ENCODE measurements at regions not wholly inside any gene's neighbourhood (a gene's known extent, or its start where the extent isn't known, plus 50 kb on each side); places are given as distances from the start of the nearest gene placed in this dataset.

DNA sequence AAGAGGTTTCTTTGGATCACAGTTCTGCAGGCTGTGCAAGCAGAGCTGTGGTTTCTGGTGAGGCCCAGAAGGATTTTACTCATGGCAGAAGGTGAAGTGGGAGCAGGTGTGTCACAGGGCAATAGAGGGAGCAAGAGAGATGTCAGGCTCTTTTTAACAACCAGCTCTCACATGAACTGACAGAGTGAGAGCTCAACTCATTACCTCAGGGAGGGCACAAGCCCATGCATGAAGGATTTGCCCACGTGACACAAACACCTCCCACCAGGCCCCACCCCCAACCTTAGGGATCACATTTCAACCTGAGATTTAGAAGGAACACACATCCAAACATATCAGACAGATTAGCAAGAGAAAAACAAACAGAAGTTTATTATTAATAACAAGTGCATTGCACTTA, 470.4 kb downstream of the GALC start:
- DNase-seq (ENCODE audit: low spot score) = no peak

DNA sequence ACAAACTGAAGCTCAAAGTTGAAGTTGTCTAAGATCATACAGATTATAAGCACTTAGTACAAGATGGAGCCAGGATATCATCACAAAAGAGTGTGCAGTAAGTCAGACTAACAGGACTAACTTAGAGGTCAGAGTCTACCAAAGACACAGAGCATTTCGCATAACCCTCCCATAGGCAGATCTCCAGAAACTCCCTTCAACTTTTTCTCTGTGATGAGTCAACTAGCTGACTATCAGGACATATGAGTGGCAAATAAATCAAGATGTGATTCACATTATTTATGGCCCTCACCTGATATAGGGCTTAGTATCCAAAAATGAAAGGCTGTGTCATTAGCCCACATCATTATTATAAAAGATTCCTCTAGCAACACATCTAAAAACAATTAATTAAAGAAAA, 484.6 kb downstream of the GALC start:
- no peak for DNase-seq (ENCODE audit: low spot score)

DNA sequence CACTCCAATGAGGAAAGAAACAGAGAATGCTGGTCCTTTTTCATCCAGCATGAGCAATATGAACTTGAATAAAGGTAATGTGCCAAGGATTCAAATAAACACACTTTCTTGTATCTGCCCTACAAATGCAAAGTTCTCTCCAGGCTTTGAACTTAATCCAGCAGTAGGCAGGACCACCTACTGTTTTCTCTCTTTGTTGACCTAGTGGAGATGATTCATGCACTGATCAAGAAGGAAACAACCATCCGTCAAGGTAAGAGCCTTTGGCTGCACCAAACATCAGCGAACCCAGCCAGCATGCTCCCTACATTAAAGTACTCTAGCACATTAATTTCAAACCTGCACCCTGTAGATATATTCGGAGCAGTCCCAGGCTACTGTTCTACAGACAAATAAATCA, 489.3 kb downstream of the GALC start:
- DNase-seq (ENCODE audit: low spot score) = no peak

DNA sequence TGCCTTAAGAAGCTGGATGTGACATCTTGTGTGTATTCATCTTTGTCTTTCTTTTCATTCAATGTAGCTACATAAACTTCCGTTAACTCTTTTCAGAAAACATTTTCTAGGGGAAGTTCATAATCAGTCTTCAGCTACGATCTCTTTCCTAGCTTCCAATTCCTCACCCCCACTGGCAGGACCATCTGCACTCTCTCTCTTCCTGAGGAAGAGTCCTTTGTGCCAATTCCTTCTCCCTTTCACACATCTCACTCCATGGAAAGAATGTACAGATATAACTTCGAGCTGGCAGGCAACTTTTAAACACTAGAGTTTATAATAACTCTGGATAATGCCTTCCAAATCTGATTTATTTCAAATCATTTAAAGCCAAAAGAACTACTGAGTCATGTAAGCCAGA, 495.7 kb downstream of the GALC start:
- no peak for DNase-seq (ENCODE audit: low spot score)

DNA sequence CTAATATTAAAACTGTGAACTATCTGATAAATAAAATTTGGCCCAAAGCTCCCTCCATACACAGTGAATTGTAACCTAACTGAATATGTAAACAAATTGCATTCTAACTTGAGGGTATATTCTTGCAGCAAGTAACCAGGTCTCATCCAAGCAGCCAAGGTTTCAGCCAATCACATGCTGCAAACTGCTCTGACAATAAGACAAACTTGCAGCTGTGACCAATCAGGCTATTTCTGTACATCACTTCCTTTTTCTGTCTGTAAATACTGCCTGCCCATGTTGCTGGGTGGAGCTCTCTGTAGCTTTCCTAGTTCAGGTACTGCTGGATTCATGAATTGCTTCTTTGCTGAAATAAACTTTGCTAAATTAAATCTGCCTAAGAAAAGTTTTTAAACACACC, 499.0 kb downstream of the GALC start:
- DNase-seq (ENCODE audit: low spot score) = no peak

DNA sequence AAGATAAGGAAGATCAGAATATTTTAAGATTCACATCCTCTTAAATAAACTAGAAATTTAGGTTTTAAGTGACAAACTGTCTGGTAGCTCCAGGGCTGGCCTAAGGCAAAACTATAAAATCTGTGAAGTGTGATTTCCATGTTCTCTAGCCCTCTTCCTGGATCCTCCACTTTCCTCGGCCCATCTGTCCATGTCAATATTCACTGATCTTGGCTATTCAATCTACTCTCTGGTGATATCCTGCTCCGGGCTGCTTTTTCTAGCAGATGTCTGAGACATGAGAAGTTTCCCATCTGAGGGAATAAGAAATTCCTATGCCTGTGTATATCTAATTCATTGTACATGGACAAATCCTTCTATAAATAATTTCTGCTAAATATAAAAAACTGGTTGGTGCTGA, 500.4 kb downstream of the GALC start:
- DNase-seq (ENCODE audit: low spot score) = no peak

DNA sequence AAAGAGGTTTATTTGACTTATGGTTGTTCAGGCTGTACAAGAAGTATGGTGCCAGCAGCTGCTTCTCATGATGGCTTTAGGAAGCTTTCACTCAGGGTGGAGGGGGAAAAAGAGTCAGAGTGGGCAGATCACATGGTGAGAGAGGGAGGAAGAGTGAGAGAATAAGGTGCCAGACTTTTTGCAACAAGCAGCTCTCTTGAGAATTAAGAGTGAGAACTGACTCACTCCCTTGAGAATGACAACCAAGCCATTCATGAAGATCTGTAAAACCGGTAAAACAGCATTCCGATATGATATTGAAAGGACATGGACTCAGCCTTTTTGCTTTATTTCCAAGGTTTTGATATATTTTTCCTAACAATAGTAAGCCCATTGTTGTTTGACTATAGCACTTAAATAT, 501.2 kb downstream of the GALC start:
- DNase-seq (ENCODE audit: low spot score) = no peak

DNA sequence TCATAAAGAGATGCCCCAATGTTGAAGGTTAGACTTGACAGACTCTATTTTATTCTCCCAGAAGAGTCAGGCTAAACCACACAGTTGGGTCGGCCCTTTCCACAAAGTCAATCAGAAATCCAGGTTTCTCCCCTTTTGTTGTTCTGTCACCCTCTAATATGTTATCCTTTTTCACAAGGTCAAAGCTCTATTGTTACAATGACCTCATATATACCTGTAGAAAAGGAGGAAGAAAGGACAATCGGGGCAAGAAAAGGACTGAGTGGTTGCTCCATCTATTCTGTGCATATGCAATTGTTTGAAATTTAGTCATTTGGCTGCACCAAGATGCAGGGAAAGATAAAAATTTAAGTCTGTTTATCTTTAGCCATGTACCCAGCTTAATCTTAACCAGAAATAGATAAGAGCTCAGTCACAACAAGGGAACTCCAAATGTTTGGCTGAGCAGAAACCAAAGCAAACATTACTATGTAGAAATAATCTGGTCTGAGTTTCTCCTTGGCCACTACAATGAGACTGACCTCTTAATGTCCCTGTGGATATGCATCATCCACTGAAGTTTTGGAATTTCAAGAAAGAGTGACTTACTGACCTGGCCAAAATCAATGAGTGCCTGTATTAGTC, 503.7 kb downstream of the GALC start:
- no peak for DNase-seq (ENCODE audit: low spot score)

DNA sequence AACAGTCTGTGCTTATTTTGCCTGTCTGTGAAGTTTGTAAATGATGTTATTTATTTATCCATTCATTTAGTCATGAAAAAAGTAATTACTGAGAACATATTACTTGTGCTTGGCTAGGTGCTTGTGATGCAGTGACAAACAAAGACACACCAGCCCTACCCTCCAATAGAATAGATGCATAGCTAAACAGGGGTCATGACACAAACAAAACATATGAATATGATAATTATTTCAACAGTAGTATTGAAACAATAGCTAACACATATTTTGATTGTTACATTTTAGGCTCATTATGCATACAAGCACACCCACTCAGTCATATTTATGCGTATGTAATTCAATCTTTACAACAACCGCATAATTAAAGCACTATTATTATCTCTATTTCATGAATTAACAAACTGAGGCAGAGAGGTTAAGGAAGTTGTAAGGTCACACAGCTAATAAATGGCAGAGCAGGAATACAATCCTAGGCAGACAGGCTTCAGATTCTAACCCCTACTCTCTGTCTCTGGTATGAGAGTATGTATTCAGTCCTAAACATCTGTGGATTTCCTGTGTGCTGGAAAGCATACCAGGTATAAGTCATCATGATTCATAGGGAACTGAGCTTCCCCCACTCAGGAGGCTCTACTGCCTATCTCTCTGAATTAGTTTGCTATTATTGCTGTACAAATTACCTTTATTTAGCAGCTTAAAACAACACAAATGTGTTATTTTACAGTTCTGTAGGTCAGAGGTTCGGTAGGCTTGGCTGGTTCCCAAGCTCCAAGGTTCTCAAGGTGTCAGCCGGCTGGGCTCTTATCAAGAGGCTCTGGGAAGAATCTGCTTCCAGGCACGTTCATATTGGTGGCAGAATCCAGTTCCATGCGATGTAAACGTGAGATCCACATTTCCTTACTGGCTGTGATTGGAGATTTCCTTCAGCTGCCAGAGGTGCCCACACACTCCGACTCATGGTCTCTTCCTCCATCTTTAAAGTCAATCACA, 509.4 kb downstream of the GALC start:
- DNase-seq (ENCODE audit: low spot score) = no peak

DNA sequence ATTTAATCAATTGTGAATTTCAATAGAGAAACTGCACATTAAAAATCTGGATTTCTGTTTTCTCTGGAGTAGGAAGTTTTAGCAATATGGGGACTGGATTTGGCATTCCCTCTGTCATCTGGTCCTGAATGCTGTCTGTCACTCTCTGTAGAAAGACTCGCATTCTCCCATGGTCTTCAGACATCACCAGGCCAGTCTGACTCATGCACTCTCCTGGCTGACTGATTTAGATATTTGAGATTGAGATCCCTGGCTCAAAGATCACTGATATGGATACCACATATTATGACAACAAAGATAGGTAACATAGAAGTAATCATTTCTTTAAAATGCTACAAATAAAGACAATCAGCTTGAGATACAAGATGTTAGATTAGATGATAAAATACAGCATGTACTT, 524.5 kb downstream of the GALC start:
- DNase-seq (ENCODE audit: low spot score) = no peak

DNA sequence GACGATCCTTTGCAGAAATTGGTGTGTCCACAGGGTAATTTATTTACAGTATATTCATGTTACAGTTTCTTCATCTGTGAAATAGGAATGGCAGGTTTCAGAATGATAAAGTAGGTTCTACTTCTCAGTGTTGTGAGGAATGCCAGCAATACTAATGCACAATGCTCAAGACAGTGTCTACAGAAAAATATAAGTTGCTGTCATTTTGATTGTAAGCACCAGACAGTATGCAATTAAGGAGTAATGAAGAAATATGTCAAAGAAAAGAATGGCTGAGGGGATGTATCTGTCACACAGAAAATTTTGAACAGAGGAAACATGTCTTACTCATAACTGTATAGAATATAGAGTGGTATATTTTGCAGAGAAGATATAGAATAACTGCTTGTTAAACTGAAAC, 525.4 kb downstream of the GALC start:
- DNase-seq (ENCODE audit: low spot score) = no peak

DNA sequence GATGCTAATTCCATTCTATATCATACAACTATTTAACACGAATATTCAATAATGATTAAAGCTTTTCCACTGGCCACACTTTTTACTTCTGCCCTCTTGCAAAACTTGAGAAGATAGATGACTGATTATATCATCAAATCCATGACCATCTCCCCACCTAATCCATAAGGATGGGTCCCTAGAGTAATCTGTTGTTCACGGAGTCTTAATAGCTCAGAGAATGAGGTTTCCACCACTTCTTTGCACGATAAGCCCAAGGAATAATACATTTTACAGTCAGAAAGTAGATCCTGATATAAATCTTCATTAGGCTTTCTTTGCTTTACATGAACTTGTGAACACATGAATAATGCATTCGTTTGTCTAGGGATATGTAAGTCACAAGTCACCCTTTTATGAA, 527.2 kb downstream of the GALC start:
- no peak for DNase-seq (ENCODE audit: low spot score)

DNA sequence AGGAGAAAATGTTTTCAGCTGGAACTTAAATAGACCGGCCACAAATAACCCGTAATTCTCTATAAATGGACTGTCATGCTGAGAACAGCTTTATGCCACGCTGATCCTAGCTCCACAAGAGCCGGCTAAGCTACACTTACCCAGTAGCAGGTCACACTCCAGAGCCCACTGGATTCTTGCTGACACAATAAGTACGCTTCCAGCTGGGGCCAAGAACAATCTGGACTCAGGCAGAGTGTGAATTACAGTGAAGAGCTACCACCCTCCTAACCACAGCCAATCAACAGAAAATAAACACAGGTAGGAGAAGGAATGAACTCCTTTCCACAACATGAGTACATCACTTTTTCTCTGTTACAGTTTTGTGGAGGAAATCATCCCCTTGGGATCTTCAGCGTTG, 531.3 kb downstream of the GALC start:
- DNase-seq (ENCODE audit: low spot score) = no peak

DNA sequence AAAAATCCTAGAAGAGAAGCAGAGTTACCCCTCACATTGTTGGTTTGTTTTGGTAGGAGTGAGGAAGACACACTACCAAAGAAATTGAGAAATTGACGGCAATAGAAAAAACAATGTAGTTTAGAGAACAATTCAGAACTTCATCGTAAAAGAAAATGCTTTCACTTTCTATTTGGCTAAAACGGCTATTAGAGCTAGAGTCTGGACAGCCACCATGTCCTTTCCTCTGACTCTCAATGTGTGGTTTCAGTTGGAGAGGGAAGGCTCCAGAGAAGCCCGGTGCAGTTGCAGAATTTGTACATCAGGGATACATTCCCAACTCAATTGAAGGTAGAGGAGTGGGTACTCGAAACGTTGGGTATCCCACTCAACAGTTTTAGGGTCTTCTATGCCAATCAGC, 535.3 kb downstream of the GALC start:
- DNase-seq (ENCODE audit: low spot score) = no peak

DNA sequence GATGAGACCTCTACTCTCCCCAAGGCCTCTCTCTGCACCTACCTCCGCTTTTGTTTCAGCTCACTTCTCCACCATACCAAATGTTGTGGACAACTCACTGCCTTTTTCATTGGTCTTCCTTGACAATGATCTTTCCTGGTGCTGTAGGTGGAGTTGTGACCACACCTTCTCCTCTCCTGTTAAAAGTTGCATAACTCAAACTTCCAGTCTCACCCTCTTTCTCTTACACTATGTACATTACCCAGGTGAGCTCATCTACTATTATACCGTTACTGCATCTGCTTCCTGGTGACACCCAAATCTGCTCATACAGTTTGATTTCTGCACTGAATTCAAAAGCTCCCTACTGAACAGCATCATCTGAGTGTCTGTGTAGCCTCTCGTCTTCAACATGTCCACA, 542.8 kb downstream of the GALC start:
- DNase-seq (ENCODE audit: low spot score) = no peak

DNA sequence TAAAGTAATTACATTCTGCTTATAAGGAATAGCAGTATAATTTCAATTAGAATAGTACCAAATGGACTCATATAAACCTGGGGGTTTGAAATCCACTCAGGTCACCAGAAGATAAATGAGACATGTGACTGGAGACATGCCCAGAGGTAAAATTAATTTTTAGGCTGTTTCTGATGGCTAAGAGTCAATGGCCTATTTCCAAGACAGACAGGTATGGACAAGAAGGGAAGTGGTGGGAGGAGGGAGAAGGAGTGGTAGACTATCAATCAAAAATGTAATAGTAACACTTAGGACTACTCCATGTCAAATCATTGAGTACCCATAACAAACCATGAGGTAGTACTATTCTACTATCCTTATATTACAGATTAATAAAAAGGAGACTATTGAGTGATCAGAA, 544.0 kb downstream of the GALC start:
- no peak for DNase-seq (ENCODE audit: low spot score)

DNA sequence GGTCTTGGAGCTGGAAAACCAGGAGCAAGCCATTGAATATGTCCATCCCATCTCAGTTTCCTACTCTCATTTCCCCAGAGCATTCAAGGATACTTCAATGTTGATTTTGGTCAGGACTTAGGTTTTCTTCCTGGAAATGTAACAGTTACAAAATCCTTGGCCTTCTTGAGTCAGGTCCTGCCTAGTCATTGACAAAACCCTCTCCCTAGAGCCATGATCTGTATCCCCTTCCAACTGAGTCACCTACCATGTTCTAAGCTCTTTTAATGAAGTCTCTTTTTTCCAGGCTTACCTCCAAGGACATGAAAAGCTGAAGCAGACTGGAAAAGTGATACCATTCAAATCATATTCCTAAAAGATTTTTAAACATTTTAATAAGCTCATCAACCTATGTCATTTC, 549.2 kb downstream of the GALC start:
- no peak for DNase-seq (ENCODE audit: low spot score)

DNA sequence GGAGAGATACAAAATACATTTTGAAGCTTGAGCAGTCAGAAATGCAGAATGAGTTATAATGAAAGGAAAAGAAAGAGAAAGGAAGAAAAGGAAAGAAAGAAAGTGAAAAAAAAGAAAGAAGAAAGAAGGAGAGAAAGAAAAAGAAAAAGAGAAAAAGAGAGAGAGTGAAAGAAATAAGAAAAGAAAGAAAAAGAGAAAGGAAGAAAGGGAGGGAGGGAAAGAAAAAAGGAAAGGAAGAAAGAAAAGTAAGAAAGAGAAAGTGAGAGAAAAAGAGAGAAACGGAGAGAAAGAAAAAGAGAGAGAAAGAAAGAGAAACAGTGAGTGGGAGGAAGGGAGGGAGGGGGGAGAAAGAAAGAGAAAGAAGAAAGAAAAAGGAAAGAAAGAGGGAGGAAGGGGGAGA, 549.9 kb downstream of the GALC start:
- DNase-seq (ENCODE audit: low spot score) = no peak

DNA sequence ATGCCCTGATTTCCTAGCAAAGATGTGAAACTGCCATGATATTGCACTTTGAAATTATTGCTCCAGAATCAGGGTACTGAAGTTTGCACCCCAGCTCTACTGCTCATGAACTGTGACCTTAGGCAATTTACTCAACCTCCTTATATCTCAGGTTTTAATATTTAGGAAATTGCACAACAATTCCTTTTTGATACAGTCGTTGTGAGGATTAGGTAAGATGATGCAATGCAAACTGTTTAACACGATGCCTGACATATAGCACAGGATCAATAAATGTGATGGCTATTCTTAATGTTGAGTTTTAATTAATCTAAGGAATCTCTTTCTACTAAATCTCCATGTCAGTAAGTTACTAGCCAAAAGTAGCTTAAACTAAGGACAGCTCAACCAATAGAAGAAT, 555.8 kb downstream of the GALC start:
- no peak for DNase-seq (ENCODE audit: low spot score)

DNA sequence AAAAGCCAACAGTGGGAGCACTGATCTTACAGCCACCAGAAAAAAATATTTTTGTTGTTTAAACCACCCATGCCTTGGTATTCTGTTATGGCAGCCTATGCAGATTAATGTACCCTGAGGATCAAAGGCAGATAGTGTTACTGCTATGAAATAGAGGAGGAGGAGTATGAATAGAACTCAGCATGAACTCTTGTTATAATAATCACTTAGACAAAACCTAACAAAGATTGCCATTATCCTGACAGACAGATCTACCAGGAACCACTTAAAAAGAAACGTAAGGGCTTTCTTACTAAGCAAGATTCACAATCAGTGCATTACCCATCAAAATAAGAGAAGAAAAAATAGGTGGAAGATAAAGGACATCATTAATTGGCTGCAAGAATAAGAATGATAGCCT, 558.3 kb downstream of the GALC start:
- DNase-seq (ENCODE audit: low spot score) = no peak

DNA sequence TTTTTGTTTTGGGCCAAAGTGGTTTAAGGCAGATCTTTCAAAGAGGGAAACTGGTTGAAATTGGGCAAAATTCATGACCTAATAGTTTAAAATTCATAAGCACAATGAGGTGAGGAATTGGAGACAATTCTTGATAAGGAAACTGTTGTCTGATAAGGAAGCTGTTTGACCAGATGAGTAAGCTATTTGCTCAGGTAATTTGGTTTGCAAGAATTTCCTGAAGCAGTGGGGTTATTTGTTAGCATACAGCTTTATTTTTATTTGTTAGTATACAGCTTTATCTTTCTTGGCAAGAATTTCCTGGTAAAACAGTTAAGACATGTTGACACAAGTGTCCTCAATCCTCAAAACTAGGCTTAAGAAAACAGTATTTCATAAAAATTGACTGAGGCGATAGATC, 559.0 kb downstream of the GALC start:
- DNase-seq (ENCODE audit: low spot score) = no peak

DNA sequence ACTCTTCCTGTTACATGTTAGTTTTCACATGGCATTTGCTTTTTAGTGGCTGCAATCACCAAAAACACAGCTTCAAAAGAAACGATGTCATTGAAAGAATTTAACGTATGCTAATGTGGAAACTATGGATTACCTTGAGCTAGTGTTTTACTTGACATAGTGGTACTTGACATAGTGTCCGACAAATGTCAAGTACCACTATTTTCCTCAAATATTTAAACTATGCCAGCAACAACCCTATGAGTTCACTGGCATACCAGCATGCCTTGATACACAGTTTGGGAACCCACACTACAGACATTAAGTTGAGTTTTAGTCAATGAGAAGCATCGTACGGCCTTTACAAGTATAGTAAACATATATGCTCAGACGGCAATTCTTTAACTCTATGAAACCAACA, 560.3 kb downstream of the GALC start:
- no peak for DNase-seq (ENCODE audit: low spot score)

DNA sequence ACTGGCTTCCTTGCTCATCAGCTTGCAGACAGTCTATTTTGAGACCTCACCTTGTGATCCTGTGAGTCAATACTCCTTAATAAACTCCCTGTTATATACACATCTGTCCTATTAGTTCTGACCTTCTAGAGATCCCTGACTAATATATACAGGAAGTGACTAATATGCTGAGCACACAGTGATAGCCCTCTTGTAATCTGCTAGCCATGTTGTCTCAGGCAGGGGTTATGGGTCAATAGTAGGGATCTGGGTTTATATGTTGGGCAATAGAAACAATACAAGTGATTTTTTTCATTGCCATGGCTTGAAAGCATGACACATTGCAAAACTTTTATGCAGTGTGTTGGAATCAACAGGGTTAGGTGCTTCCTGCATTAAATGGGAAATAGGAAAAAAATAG, 562.2 kb downstream of the GALC start:
- DNase-seq (ENCODE audit: low spot score) = no peak

DNA sequence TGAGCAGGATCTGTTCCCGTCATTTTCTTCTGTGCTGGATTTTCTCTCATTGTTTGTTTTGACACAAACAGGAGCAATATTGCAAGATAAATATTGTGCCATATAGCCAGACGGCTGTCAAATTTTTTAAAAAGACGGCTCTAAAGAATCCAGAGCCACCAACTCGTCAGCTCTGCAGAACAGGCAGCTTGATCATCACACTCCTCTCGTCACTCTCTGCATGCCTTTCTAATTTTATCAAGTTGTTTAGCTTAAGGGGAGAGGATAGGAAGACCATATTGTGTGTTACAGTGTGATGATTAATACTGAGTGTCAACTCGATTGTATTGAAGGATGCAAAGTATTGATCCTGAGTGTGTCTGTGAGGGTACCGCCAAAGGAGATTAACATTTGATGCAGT, 562.8 kb downstream of the GALC start:
- no peak for DNase-seq (ENCODE audit: low spot score)
